ENCODE measurements at regions not wholly inside any gene's neighbourhood (a gene's known extent, or its start where the extent isn't known, plus 50 kb on each side); places are given as distances from the start of the nearest gene placed in this dataset.

DNA sequence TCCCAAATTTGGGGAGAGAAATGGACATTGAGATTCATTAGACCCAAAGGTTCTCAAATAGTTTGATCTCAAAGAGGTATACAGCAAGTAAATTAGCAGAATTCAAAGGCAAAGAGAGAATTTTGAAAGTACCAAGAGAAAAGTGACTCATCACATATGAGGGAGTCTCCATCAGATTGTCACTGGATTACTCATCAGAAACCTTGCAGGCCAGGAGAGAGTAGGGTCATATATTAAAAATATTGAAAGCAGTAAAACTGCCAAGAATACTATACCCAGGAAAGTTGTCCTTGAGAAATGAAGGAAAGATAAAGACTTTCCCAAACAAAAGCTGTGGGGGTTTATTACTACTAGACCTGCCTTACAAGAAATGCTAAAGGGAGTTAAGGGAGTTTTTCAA is 140.6 kb downstream of the TMEM168 start:
- no peak for DNase-seq
- POLR2A ChIA-PET, result no interaction called here
- no peaks in the 10 kb centered on the region for H3K36me3 ChIP-seq (replicated peaks in 1 of 2; ENCODE audit: control insufficient read depth in 1 of 2, insufficient read depth in 2 of 2, low read length in 1 of 2)
- H2AFZ ChIP-seq (ENCODE audit: low read depth), result no peak overlapping the region
- no peaks in the 10 kb centered on the region for H3K9me3 ChIP-seq
- no peaks in the 10 kb centered on the region for H4K20me1 ChIP-seq (ENCODE audit: insufficient read depth)
- no peak overlapping the region for H3K9ac ChIP-seq
- no peaks in the 10 kb centered on the region for H3K79me2 ChIP-seq (ENCODE audit: insufficient read depth)
- H3K9me2 ChIP-seq, result no peaks in the 10 kb centered on the region
- no peak overlapping the region for H3K27ac ChIP-seq (ENCODE audit: low read depth in 2 of 2, low read length in 1 of 2)
- H3K4me2 ChIP-seq, result no peak overlapping the region
- H3F3A ChIP-seq (replicated peaks; ENCODE audit: insufficient read depth), result no peaks in the 10 kb centered on the region
- no peak overlapping the region for H3K4me3 ChIP-seq (ENCODE audit: low read depth in 2 of 2, low read length in 1 of 2)
- CTCF ChIA-PET, result no interaction called here
- H3K4me1 ChIP-seq (ENCODE audit: control insufficient read depth in 1 of 2, insufficient read depth in 2 of 2, low read depth in 1 of 2, low read length in 1 of 2), result peaks cover 0 to 4% of the 10 kb centered on the region in 2 experiments; a peak in 1 of 4 replicates
- TF ChIP-seq, protein P1, sequence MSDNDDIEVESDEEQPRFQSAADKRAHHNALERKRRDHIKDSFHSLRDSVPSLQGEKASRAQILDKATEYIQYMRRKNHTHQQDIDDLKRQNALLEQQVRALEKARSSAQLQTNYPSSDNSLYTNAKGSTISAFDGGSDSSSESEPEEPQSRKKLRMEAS (IDR thresholded peaks at IDR 0.05; ENCODE audit: low read depth), result no peak
- TF ChIP-seq SIN3A (IDR thresholded peaks at IDR 0.05; ENCODE audit: borderline replicate concordance, low read depth, low read length) (no peak), FOXJ3 (CRISPR knock-in tag; IDR thresholded peaks at IDR 0.05) (no peak), RXRA (IDR thresholded peaks at IDR 0.05; ENCODE audit: borderline replicate concordance, low read depth) (no peak), USF2 (IDR thresholded peaks at IDR 0.05; ENCODE audit: borderline replicate concordance, low read depth, low read length) (no peak), EZH2phosphoT487 (IDR thresholded peaks at IDR 0.05; ENCODE audit: borderline replicate concordance, low read depth) (no peak), ZBTB33 (IDR thresholded peaks at IDR 0.05; ENCODE audit: borderline replicate concordance, low read depth) (no peak), MXI1 (IDR thresholded peaks at IDR 0.05; ENCODE audit: low read depth, low read length) (no peak), FOXM1 (IDR thresholded peaks at IDR 0.05; ENCODE audit: low read depth) (no peak), SMC3 (IDR thresholded peaks at IDR 0.05; ENCODE audit: low read depth, low read length) (no peak), GATA2 (CRISPR knock-in tag; IDR thresholded peaks at IDR 0.05) (no peak), REST (IDR thresholded peaks at IDR 0.05; ENCODE audit: low read depth, low read length) (no peak), TCF12 (IDR thresholded peaks at IDR 0.05) (no peak), YY1 (IDR thresholded peaks at IDR 0.05; ENCODE audit: low read depth) (no peak), GABPA (IDR thresholded peaks at IDR 0.05; ENCODE audit: low read depth) (no peak), RFX5 (IDR thresholded peaks at IDR 0.05; ENCODE audit: low read length) (no peak), EP300 (IDR thresholded peaks at IDR 0.05; ENCODE audit: borderline replicate concordance in 1 of 2, low read depth in 1 of 2, low read length in 1 of 2) (no peak), TAF1 (IDR thresholded peaks at IDR 0.05; ENCODE audit: borderline replicate concordance, low read depth, low read length) (no peak), IRF3 (IDR thresholded peaks at IDR 0.05; ENCODE audit: low read depth, low read length) (no peak), RCOR1 (IDR thresholded peaks at IDR 0.05; ENCODE audit: low read length) (no peak)
- no peaks in the 10 kb centered on the region for H3K27me3 ChIP-seq (ENCODE audit: insufficient read depth)

All from SK-N-SH (cell line).